ENCODE measurements at regions not wholly inside any gene's neighbourhood (a gene's known extent, or its start where the extent isn't known, plus 50 kb on each side); places are given as distances from the start of the nearest gene placed in this dataset.

DNA sequence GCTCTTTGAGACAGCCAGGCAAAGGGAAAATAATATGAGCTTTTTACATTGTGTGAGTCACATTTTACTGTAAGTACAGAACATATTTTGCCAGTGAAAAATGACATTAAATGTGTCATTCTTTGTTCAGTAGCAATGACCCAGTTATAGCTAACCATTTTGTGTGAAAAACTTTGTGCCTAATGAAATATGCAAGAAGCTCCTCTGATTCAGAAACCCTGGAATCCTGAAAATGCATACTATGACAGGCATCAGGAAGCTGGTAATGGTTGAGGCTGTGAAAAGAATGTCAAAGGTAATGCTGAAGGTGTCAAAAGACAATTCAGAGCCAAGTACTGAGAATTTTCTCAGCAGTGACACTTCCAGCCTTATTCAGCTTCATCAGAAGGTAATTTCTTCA, 549.5 kb upstream of the SMIM31 start (continued):
- TF ChIP-seq SP4 (IDR thresholded peaks at IDR 0.05; ENCODE audit: low read length) (no peak), ZNF274 (IDR thresholded peaks at IDR 0.05; ENCODE audit: borderline replicate concordance, extremely low read depth, low read length) (no peak), SUZ12 (IDR thresholded peaks at IDR 0.05; ENCODE audit: low read length) (no peak), POLR2A (IDR thresholded peaks at IDR 0.05; ENCODE audit: control extremely low read depth in 1 of 2, low read depth in 2 of 2, low read length in 2 of 2) (no peak), EZH2 (IDR thresholded peaks at IDR 0.05; ENCODE audit: low read depth, low read length, severe bottlenecking) (no peak), CBX5 (IDR thresholded peaks at IDR 0.05; ENCODE audit: low read depth, low read length) (no peak)
- TF ChIP-seq, protein P1, sequence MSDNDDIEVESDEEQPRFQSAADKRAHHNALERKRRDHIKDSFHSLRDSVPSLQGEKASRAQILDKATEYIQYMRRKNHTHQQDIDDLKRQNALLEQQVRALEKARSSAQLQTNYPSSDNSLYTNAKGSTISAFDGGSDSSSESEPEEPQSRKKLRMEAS (IDR thresholded peaks at IDR 0.05) = no peak
- TF ChIP-seq, protein P2, sequence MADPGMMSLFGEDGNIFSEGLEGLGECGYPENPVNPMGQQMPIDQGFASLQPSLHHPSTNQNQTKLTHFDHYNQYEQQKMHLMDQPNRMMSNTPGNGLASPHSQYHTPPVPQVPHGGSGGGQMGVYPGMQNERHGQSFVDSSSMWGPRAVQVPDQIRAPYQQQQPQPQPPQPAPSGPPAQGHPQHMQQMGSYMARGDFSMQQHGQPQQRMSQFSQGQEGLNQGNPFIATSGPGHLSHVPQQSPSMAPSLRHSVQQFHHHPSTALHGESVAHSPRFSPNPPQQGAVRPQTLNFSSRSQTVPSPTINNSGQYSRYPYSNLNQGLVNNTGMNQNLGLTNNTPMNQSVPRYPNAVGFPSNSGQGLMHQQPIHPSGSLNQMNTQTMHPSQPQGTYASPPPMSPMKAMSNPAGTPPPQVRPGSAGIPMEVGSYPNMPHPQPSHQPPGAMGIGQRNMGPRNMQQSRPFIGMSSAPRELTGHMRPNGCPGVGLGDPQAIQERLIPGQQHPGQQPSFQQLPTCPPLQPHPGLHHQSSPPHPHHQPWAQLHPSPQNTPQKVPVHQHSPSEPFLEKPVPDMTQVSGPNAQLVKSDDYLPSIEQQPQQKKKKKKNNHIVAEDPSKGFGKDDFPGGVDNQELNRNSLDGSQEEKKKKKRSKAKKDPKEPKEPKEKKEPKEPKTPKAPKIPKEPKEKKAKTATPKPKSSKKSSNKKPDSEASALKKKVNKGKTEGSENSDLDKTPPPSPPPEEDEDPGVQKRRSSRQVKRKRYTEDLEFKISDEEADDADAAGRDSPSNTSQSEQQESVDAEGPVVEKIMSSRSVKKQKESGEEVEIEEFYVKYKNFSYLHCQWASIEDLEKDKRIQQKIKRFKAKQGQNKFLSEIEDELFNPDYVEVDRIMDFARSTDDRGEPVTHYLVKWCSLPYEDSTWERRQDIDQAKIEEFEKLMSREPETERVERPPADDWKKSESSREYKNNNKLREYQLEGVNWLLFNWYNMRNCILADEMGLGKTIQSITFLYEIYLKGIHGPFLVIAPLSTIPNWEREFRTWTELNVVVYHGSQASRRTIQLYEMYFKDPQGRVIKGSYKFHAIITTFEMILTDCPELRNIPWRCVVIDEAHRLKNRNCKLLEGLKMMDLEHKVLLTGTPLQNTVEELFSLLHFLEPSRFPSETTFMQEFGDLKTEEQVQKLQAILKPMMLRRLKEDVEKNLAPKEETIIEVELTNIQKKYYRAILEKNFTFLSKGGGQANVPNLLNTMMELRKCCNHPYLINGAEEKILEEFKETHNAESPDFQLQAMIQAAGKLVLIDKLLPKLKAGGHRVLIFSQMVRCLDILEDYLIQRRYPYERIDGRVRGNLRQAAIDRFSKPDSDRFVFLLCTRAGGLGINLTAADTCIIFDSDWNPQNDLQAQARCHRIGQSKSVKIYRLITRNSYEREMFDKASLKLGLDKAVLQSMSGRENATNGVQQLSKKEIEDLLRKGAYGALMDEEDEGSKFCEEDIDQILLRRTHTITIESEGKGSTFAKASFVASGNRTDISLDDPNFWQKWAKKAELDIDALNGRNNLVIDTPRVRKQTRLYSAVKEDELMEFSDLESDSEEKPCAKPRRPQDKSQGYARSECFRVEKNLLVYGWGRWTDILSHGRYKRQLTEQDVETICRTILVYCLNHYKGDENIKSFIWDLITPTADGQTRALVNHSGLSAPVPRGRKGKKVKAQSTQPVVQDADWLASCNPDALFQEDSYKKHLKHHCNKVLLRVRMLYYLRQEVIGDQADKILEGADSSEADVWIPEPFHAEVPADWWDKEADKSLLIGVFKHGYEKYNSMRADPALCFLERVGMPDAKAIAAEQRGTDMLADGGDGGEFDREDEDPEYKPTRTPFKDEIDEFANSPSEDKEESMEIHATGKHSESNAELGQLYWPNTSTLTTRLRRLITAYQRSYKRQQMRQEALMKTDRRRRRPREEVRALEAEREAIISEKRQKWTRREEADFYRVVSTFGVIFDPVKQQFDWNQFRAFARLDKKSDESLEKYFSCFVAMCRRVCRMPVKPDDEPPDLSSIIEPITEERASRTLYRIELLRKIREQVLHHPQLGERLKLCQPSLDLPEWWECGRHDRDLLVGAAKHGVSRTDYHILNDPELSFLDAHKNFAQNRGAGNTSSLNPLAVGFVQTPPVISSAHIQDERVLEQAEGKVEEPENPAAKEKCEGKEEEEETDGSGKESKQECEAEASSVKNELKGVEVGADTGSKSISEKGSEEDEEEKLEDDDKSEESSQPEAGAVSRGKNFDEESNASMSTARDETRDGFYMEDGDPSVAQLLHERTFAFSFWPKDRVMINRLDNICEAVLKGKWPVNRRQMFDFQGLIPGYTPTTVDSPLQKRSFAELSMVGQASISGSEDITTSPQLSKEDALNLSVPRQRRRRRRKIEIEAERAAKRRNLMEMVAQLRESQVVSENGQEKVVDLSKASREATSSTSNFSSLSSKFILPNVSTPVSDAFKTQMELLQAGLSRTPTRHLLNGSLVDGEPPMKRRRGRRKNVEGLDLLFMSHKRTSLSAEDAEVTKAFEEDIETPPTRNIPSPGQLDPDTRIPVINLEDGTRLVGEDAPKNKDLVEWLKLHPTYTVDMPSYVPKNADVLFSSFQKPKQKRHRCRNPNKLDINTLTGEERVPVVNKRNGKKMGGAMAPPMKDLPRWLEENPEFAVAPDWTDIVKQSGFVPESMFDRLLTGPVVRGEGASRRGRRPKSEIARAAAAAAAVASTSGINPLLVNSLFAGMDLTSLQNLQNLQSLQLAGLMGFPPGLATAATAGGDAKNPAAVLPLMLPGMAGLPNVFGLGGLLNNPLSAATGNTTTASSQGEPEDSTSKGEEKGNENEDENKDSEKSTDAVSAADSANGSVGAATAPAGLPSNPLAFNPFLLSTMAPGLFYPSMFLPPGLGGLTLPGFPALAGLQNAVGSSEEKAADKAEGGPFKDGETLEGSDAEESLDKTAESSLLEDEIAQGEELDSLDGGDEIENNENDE (IDR thresholded peaks at IDR 0.05; ENCODE audit: insufficient replicate concordance, low read length) = no peak

All from H1 (cell line).